ENCODE measurements at regions not wholly inside any gene's neighbourhood (a gene's known extent, or its start where the extent isn't known, plus 50 kb on each side); places are given as distances from the start of the nearest gene placed in this dataset.

DNA sequence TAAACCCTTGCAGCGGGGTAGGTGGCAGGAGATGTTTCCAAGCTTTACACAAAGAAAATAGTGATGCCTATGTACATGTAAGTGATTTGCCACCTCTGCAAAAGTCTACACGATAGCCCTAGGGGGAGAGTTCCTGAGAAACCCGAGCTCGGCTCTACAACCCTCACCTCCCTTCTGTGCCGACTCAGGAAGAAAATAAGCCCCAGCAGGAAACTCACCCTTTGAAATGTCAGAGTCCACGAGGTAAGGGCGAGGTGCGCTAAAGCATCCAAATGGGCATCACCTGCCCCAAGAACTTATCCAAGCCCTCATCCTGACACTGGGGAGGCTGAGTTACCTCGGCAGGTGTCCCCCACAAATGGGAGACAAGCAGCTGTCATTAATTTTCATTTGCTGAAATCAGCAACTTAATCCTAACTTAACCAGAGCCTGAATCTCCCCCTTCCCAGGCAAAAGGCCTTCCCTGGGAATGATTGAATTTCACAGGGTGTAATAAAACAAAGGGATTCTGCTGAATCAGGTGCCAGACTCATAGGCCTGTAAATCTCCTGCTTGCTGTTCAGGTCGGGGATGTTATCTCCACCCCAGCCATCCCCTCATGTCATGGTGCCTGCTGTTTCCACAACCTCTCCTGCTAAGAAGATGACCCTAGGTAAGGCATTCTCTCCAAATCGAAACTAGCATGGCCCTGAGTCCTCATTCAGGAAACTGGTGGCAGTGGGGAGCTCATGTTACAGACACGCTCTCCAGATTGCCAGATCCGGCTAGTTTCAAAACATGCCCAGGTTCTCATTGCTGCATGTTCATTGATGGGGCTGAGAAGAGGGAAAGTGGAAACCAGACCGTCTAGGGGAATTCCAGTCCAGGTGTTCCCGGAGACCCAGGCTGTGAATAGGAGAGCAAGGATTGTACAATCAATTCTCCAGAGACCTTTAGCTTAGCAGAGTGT, 105.3 kb upstream of the KIRREL3 start:
- no peak for DNase-seq

- no peak for DNase-seq
Observed at GRCh38 chr11:127103586-127104388, 103.2 kb upstream of the KIRREL3 start.

- no peak for DNase-seq
Observed at GRCh38 chr11:127098684-127099083, 98.1 kb upstream of the KIRREL3 start.

- no peak for DNase-seq
Observed at GRCh38 chr11:127080735-127081134, 80.2 kb upstream of the KIRREL3 start.

- no peak for DNase-seq
Observed at GRCh38 chr11:127075758-127076157, 75.2 kb upstream of the KIRREL3 start.

DNA sequence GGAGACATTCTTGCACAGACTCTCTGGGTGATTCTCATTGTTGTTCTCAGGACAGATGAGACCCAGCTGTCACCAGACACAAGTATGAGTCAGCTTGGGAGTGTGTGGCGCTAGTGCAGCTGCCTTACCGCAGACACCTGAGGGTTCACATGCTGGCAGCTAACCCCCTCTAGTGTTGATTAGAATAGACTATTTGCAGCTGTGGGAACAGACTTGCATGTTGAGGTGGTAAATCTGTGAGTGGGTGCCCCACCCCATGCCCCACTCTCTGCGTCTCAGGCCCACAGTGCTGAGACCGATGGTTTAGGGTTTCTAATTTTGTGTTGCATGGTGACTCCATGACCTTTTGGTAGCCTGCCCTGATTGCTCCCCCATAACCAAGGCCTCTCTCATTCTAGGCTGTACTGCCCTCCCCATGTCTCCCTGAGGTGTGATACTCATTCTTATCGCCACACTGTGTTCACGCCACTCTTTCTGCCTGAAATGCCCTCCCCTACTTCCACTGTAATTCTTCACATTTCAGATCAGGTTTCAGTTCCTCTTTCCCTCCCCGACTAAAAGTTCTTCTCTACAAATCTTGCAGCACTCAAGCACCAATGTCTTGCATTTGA, 73.7 kb upstream of the KIRREL3 start:
- DNase-seq = no peak

- DNase-seq = no peak
Observed at GRCh38 chr11:127073621-127074020, 73.1 kb upstream of the KIRREL3 start.

GRCh38 chr11:127071606-127072005, 71.0 kb upstream of the KIRREL3 start:
- no peak for DNase-seq

GRCh38 chr11:127070808-127071207, 70.2 kb upstream of the KIRREL3 start:
- DNase-seq = no peak

DNA sequence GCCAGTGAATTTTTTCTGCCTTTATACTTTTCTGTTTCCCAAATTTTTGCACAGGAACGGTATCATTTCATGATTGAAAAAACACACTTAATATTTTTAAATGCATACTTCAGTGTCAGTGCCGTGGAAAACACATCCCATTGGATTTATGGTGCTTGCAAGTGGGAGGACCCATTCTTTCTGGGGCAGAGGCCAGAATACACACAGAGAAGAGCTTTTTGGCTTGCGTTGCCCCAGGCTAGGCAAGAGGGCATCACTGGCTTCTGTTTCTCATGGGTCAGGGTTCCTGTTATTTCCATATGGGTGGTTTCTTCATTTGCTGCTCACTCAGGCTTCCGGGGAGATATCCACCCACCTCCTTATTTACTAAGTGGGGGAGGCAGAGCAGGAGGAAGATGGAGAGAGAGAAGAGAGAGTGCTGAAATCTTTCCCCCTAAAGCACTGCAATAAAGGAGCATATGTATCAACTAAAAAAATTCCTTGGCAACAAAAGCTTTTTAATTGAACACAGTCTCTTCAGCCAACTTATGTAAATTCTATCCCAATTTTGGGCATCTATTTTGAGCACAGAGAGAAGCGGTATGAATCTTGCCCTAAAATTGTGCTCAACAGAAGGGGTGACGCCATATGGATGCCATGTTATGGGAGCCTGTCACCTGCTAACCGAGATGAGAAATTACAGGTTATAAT, 66.0 kb upstream of the KIRREL3 start:
- no peak for DNase-seq

DNA sequence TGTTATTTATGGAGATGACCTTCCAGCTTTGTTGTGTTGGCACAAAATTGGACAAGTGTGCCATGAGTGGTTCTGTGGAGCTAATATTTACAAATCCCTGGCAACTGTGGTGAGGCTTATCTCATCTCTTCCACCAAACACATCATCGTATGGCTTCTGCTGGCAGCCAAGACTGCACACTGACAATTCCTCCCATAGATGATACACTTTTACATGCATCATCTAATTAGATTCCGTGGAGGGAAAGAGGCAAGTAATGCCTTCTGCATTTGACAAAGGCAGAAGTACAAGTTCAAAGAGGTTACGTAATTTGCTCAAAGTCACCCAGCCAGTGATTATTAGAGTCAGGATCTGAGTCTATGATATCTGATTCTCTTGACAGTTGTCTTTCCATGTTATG, 62.7 kb upstream of the KIRREL3 start:
- no peak for DNase-seq

- no peak for DNase-seq
Observed at GRCh38 chr11:127061947-127062346, 61.4 kb upstream of the KIRREL3 start.

GRCh38 chr11:127059750-127060149, 59.2 kb upstream of the KIRREL3 start:
- DNase-seq = no peak

DNA sequence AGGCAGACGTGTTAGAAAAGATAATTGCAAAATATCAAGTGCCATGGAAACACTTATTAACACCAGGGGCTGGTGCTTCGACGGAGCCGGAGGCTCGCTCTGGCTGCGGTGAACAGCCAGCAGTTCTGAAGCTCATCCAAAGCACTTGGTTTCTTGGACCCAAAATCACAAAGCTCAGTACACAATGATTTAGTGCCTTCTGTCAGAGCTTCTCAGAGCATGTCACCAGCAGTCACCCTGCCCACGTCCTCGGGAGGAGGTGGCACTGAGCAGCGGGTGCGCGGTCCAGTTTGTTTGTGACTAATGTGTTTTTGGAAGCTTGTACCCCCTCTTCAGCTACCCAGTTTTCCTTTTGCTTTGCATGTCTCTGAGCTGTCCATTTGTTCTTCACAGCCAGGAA, 58.7 kb upstream of the KIRREL3 start:
- DNase-seq = no peak

DNA sequence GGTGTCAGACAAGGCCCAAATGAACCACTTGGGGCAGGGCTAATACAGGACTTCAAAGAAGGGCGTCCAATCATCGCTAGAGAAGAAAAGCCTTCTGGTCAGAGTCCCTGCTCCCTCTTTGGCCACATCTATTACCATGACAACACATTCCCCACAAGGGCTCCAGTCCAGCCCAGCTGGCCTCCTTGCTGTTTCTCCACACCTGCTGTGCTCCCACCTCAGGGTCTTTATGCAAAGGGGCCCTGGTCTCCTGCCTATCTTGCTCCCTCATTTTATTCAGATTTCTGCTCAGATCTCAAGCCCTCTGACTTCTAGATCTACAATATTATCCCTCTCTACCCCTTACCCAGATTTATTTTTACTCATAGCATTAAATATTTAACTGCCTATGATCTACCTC, 58.0 kb upstream of the KIRREL3 start:
- DNase-seq = no peak

DNA sequence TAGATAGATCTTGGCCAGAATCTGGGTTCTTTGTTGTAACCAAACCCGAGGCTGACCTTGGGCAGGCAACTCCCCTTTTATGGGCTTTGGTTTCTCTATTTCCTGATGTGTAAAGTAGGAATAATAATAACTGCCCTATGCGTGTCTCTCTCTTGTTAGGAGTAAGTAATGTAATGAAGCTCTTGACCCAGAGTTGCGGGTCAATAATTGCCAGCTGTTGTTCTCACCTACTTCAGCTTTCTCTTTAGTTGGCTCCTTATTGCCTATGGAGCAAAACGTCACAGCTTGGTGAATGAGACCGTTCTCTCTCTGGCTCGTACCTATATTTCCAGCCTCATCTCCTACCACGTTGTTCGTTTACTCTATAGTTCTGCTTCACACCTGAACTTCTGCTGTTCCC, 56.6 kb upstream of the KIRREL3 start:
- DNase-seq = no peak

DNA sequence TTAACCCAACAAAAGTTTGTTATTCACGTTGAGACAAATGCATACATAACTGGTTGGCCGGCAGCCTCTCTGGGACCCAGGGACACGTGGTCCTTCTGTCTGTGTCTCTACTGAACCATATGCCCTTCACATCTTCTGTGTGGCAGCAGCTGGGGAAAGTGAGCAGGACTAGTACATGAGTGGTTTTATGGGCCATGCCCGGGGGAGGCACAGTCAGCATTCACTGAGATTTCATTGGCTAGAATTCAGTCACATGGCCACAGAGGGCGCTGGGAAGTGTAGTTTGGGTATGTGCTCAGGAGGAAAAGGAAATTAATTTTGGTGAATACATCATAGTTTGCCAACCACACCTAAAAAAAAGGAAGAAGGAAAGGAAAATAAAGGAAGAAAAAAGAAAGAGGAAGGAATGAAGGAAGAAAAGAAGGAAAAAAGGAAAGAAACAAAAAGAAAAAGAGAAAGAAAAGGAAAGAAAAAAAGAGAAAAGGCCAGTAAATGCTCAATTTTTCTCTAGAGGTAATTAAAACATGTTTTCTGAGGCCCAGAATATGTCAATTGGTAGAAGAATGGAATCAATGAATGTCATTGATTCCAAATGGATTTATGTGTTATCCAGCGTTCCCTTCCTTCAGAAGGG, 55.9 kb upstream of the KIRREL3 start:
- no peak for DNase-seq

DNA sequence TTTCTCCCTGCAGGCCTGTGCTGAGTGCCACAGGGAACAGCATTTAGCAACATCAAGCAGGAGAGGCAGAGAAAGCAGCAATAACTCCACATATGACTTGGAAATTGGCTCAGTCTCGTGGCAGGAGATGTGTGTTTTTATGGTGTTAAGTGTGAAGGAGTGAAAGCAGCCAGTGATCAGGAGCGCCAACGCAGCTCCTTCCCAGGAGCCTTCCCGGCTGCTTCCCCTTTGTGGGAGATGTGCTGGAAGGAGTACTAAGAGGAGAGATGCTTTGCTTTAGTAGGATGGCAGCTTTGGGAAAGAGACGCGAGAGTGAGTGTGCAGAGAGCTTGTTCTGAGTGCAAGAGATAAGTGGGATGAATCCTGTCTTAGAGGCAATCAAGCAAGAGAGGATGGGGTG, 54.7 kb upstream of the KIRREL3 start:
- no peak for DNase-seq

- no peak for DNase-seq
Observed at GRCh38 chr11:127054153-127054552, 53.6 kb upstream of the KIRREL3 start.

DNA sequence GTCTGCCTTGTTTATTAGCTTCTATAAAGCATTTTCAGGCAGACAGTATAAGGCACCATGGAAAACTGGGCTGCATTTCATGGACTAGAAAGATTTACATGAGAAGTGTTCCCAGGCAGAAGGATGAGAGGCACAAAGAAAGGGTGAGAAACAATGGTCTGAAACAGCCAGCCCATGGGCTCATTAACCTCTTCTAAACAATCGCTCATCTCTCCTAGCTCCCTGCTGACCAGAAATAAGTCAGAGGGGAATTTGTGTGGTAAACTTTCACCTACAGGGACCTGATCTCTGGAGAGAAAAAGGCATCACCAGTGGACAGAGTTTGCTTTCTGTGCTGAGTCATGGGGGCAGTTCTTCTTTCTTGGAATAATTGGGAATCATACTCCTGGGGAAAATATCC, 51.8 kb upstream of the KIRREL3 start:
- DNase-seq = no peak
